GM13976 (cell line): ENCODE measurements at regions not wholly inside any gene's neighbourhood (a gene's known extent, or its start where the extent isn't known, plus 50 kb on each side); places are given as distances from the start of the nearest gene placed in this dataset.

ENCODE experiments used
- DNase-seq: peaks from one replicate; pipeline ENCODE4 v3.0.0; 2012; ENCODE audit warnings: low spot score
- in situ Hi-C: fragments of 300-500 bp; cut with MboI; formaldehyde crosslinking; loops from one replicate; pipeline ENCODE4 v1.12.0; 2022; ENCODE audit warnings: low sequenced_read_pairs, mixed read lengths, inconsistent platforms; ENCODE audit not compliant: unreplicated experiment
- TF ChIP-seq, protein P1 (sequence below): IDR thresholded peaks from 2 replicates; pipeline ENCODE4 v1.5.1; 2012; ENCODE audit warnings: borderline replicate concordance, mild to moderate bottlenecking; ENCODE audit not compliant: insufficient read depth; ENCODE audit errors: extremely low read depth, missing control alignments, control extremely low read depth

DNA sequence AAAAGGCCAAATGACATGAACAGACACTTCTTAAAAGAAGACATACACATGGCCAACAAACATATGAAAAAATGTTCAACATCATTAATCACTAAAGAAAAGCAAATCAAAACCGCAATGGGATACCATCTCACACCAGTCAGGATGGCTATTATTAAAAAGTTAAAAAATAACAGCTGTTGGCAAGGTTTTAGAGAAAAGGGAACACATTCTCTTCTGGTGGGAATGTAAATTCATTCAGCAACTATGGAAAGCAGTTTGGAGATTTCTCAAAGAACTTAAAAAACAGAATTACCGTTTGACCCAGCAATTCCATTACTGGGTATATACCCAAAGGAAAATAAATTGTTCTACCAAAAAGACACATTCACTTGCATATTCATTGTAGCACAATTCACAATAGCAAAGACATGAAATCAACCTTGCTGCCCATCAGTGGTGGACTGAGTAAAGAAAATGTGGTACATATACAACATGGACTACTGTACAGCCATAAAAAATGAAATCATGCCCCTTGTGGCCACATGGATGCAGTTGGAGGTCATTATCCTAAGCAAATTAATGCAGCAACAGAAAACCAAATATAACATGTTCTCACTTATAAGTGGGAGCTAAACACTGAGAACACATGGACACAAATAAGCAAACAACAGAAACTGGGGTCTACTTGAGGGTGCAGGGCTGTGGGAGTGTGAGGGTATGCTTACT, 190.7 kb upstream of the MCTP2 start:
- no peak for DNase-seq
- TF ChIP-seq, protein P1, sequence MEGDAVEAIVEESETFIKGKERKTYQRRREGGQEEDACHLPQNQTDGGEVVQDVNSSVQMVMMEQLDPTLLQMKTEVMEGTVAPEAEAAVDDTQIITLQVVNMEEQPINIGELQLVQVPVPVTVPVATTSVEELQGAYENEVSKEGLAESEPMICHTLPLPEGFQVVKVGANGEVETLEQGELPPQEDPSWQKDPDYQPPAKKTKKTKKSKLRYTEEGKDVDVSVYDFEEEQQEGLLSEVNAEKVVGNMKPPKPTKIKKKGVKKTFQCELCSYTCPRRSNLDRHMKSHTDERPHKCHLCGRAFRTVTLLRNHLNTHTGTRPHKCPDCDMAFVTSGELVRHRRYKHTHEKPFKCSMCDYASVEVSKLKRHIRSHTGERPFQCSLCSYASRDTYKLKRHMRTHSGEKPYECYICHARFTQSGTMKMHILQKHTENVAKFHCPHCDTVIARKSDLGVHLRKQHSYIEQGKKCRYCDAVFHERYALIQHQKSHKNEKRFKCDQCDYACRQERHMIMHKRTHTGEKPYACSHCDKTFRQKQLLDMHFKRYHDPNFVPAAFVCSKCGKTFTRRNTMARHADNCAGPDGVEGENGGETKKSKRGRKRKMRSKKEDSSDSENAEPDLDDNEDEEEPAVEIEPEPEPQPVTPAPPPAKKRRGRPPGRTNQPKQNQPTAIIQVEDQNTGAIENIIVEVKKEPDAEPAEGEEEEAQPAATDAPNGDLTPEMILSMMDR: no peak
- in situ Hi-C loops: no loop called here

DNA sequence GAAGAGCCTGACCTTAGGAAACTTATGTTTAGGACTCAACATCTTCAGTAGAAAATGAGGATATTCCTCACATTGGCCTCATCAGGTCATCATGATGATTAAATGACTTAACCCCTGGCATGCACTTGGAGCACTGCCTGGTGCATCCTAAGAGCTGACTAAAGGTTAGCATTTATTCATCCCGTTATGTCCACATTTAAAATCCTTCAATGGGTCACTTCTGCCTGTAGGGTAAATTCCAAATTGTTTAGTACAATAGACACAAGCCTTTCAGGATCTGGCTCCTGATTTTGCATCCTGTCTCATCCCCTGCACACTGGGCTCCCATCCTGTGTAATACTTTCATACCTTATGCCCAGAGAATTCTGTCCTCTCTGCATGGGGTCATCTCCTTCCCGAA, 195.2 kb upstream of the MCTP2 start:
- in situ Hi-C loops: no loop called here
- TF ChIP-seq, protein P1: no peak
- DNase-seq: no peak

DNA sequence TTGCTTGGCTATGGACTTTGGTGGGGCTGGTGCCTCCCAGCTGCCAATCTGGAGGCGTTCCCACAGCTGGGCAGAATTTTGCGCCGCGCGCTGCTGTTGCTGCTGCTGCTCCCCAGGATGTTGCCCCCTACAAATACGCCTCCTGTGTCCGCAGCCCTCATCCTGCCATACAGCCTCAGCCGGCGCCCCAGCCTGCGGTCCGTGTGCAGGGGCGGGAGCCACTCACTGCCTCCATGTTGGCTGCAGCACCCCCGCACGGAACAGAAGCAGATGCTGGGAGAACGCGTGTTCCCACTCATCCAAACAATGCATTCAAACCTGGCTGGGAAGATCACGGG, 197.7 kb upstream of the MCTP2 start:
- no peak for DNase-seq
- in situ Hi-C loops: no loop called here
- TF ChIP-seq, protein P1: no peak

DNA sequence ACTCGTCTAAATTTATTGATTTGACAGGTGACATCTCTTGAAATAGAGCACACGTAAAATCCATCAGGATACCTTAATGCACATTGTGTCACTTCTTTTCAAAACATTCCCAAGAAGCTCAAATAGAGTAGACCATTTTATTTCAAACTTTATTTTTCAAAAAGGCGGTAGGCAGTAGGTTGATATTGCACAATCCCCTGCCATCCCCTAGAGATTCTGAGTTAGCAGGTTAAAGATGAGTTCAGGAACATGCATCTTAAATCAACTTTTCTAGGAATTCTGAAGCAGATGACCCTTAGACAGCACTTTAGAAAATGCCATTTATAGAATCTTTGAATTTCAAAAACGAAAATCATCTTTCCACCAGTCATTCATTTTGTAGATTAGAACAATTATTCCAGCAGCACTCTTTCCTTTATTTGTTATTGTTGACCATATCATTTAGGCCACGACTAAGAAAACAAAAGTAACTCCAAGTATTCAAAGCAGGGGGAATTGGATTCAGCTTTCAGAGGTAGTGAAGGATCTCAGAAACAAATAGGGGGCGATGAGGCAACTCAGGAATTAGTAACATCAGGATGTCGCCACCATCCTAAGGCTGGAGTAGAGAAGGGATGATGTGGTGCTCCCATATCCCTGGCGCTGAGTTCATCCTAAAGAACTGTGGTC, 198.2 kb upstream of the MCTP2 start:
- no peak for DNase-seq
- in situ Hi-C loops: no loop called here
- TF ChIP-seq, protein P1: no peak

DNA sequence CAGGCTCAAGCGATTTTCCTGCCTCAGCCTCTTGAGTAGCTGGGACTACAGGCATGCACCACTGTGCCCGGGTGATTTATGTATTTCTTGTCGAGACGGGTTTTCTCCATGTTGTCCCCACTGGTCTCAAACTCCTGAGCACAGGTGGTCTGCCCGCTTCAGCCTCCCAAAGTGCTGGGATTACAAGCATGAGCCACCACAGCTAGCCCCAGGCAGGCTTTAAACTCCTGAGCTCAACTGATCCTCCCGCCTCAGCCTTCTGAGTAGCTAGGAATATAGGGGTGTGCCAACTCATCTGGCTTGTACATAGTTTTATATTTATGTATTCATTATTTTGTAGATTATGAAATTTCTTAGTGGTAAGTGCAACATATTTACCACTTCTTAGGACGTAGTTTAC, 198.8 kb upstream of the MCTP2 start:
- TF ChIP-seq, protein P1: no peak
- no peak for DNase-seq
- in situ Hi-C loops: no loop called here

DNA sequence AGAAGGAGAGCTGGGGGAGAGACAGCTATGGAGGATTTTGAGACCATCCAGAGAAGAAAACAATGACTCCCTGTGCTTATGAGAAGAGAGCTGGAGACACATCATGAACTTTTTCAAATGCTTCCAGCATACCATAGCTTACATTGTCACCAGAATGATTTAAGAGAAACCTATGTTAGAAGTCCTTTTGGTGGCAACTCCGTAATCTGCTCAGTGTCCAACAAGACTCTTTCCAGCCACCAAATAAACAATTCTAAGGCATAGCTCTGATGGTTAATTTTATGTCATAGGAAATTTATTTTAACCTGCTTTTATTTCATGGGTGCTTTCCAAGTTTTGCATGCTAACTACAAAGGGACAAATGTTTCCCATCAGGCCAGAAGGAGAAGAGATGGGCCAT, 200.3 kb upstream of the MCTP2 start:
- no peak for DNase-seq
- in situ Hi-C loops: no loop called here
- TF ChIP-seq, protein P1: no peak
